Neural cell (in vitro differentiated cells): ENCODE measurements at regions not wholly inside any gene's neighbourhood (a gene's known extent, or its start where the extent isn't known, plus 50 kb on each side); places are given as distances from the start of the nearest gene placed in this dataset.
"Not testable (repeated sequence)": the region's sequence is repeated elsewhere in the genome, so short reads cannot be mapped to it uniquely, and the experiment has no call there.

Experiments
- H2AFZ ChIP-seq: fragments of 200-600, 300-800 bp; sonication (generic), shearing (Covaris generic); 2 replicates; pipeline ENCODE4 v1.6.0; 2014; ENCODE audit warnings: low read depth, mild to moderate bottlenecking, antibody characterized with exemption, low read length, moderate library complexity
- H3F3A ChIP-seq: fragments of 200-600 bp; shearing (Covaris generic); 2 replicates; pipeline ENCODE4 v1.6.1; 2016; ENCODE audit warnings: mild to moderate bottlenecking, moderate library complexity, mixed read lengths, antibody characterized with exemption, low read length; ENCODE audit not compliant: insufficient read depth, poor library complexity, severe bottlenecking
- H3K27ac ChIP-seq: fragments of 200-600, 300-800 bp; sonication (generic), shearing (Covaris generic); 2 replicates; pipeline ENCODE4 v1.5.1; 2014; ENCODE audit warnings: mild to moderate bottlenecking, low read length, moderate library complexity
- H3K27me3 ChIP-seq: fragments of 300-800, 200-600 bp; sonication (generic), shearing (Covaris generic); 2 replicates; pipeline ENCODE4 v1.6.0; 2014; ENCODE audit warnings: mild to moderate bottlenecking, low read depth, low read length, moderate library complexity; ENCODE audit not compliant: insufficient read depth
- H3K36me3 ChIP-seq: fragments of 300-800, 200-600 bp; sonication (generic), shearing (Covaris generic); 2 replicates; pipeline ENCODE4 v1.5.1; 2014; ENCODE audit warnings: mild to moderate bottlenecking, antibody characterized with exemption, low read length, moderate library complexity; ENCODE audit not compliant: insufficient read depth
- H3K4me2 ChIP-seq: fragments of 300-800, 200-600 bp; sonication (generic), shearing (Covaris generic); 2 replicates; pipeline ENCODE4 v1.6.0; 2014; ENCODE audit warnings: mild to moderate bottlenecking, low read length
- H3K4me3 ChIP-seq: fragments of 300-800, 200-600 bp; sonication (generic), shearing (Covaris generic); 2 replicates; pipeline ENCODE4 v1.5.1; 2014; ENCODE audit warnings: mild to moderate bottlenecking, low read length, moderate library complexity
- H3K79me2 ChIP-seq: fragments of 200-600 bp; shearing (Covaris generic); replicated peaks from 2 replicates; pipeline ENCODE4 v1.6.0; 2014; ENCODE audit warnings: mild to moderate bottlenecking, low read length, moderate library complexity; ENCODE audit not compliant: insufficient read depth
- H3K9ac ChIP-seq: fragments of 300-800, 200-600 bp; sonication (generic), shearing (Covaris generic); 2 replicates; pipeline ENCODE4 v1.6.1; 2016; ENCODE audit warnings: mild to moderate bottlenecking, low read length, mixed read lengths
- H3K9me2 ChIP-seq: fragments of 200-600 bp; shearing (Covaris generic); 2 replicates; pipeline ENCODE4 v1.6.1; 2016; ENCODE audit warnings: mild to moderate bottlenecking, low read length, mixed read lengths; ENCODE audit not compliant: insufficient read depth
- H3K9me3 ChIP-seq: fragments of 200-600, 300-800 bp; sonication (generic), shearing (Covaris generic); 2 replicates; pipeline ENCODE4 v1.6.1; 2016; ENCODE audit warnings: mild to moderate bottlenecking, mixed run types, low read length, moderate library complexity, mixed read lengths
- H4K20me1 ChIP-seq: fragments of 200-600 bp; shearing (Covaris generic); 2 replicates; pipeline ENCODE4 v1.6.1; 2016; ENCODE audit warnings: mild to moderate bottlenecking, mixed run types; ENCODE audit not compliant: insufficient read depth
- CTCF ChIP-seq: fragments of 450-650 bp; IDR thresholded peaks from 2 replicates; pipeline ENCODE4 v1.5.1; 2014; ENCODE audit warnings: antibody characterized with exemption, mild to moderate bottlenecking, moderate library complexity; ENCODE audit not compliant: poor library complexity, severe bottlenecking
- EP300 ChIP-seq: fragments of 450-650 bp; conservative IDR thresholded peaks from 2 replicates; pipeline ENCODE4 v1.6.1; 2014; ENCODE audit warnings: antibody characterized with exemption, mild to moderate bottlenecking, moderate library complexity; ENCODE audit not compliant: poor library complexity, severe bottlenecking
- EZH2 ChIP-seq: fragments of 200-600, 300-800 bp; shearing (Covaris generic), sonication (generic); IDR thresholded peaks from 2 replicates; pipeline ENCODE4 v1.6.1; 2014; ENCODE audit warnings: antibody characterized with exemption, low read length, borderline replicate concordance, mild to moderate bottlenecking; ENCODE audit not compliant: insufficient read depth, poor library complexity, severe bottlenecking
- MXI1 ChIP-seq: fragments of 450-650 bp; conservative IDR thresholded peaks from 2 replicates; pipeline ENCODE4 v1.6.1; 2014; ENCODE audit warnings: antibody characterized with exemption, mild to moderate bottlenecking; ENCODE audit not compliant: poor library complexity, severe bottlenecking
- POLR2AphosphoS5 ChIP-seq: IDR thresholded peaks from 2 replicates; pipeline ENCODE4 v1.6.1; 2012
- RAD21 ChIP-seq: fragments of 450-650 bp; conservative IDR thresholded peaks from 2 replicates; pipeline ENCODE4 v1.6.1; 2014; ENCODE audit warnings: antibody characterized with exemption, mild to moderate bottlenecking, moderate library complexity
- REST ChIP-seq: IDR thresholded peaks from 2 replicates; pipeline ENCODE4 v1.6.1; 2012; ENCODE audit warnings: borderline replicate concordance
- SMC3 ChIP-seq: fragments of 450-650 bp; conservative IDR thresholded peaks from 2 replicates; pipeline ENCODE4 v1.6.1; 2014; ENCODE audit warnings: antibody characterized with exemption, mild to moderate bottlenecking, moderate library complexity; ENCODE audit not compliant: poor library complexity
- TAF1 ChIP-seq: IDR thresholded peaks from 2 replicates; pipeline ENCODE4 v1.6.1; 2012; ENCODE audit warnings: low read depth

- no peaks in the 10 kb centered on the region for H3F3A ChIP-seq
- H3K9ac ChIP-seq = no peak overlapping the region
- H3K4me2 ChIP-seq = no peak overlapping the region
- H3K4me3 ChIP-seq = no peak overlapping the region
- no peaks in the 10 kb centered on the region for H3K9me2 ChIP-seq
- no peak overlapping the region for H3K27ac ChIP-seq
- no peaks in the 10 kb centered on the region for H3K36me3 ChIP-seq
- no peaks in the 10 kb centered on the region for H3K79me2 ChIP-seq
- H2AFZ ChIP-seq = no peak overlapping the region
- H3K27me3 ChIP-seq = no peaks in the 10 kb centered on the region
- H4K20me1 ChIP-seq = no peaks in the 10 kb centered on the region
- TF ChIP-seq REST (no peak), POLR2AphosphoS5 (no peak), MXI1 (no peak), SMC3 (no peak), TAF1 (no peak), CTCF (no peak), EZH2 (no peak), RAD21 (no peak), EP300 (no peak)
- H3K9me3 ChIP-seq = peaks cover 14% of the 10 kb centered on the region
Observed at GRCh38 chrX:896256-896655, 265.7 kb downstream of the SHOX start.

GRCh38 chrX:889966-890651, 259.5 kb downstream of the SHOX start:
- no peak overlapping the region for H2AFZ ChIP-seq

GRCh38 chrX:887724-888123, 257.1 kb downstream of the SHOX start:
- H3K27me3 ChIP-seq, H3K9me2 ChIP-seq, H3F3A ChIP-seq, H3K79me2 ChIP-seq, H3K27ac ChIP-seq, H3K4me2 ChIP-seq, H3K9ac ChIP-seq, H3K36me3 ChIP-seq, H3K4me3 ChIP-seq, H3K9me3 ChIP-seq, H2AFZ ChIP-seq, H4K20me1 ChIP-seq: not testable (repeated sequence)

More at GRCh38 chrX:889966-890651, 259.5 kb downstream of the SHOX start:
- H3K9me3 ChIP-seq = peaks cover 3% of the 10 kb centered on the region
- no peaks in the 10 kb centered on the region for H3K9me2 ChIP-seq
- no peak overlapping the region for H3K9ac ChIP-seq
- H3K4me3 ChIP-seq = no peak overlapping the region
- no peaks in the 10 kb centered on the region for H3K27me3 ChIP-seq
- no peak overlapping the region for H3K4me2 ChIP-seq
- H3F3A ChIP-seq = no peaks in the 10 kb centered on the region
- H3K36me3 ChIP-seq = no peaks in the 10 kb centered on the region
- no peaks in the 10 kb centered on the region for H4K20me1 ChIP-seq
- TF ChIP-seq EP300 (no peak), EZH2 (no peak), MXI1 (no peak), REST (no peak), RAD21 (no peak), SMC3 (no peak), POLR2AphosphoS5 (no peak)
- H3K27ac ChIP-seq = no peak overlapping the region
- H3K79me2 ChIP-seq = no peaks in the 10 kb centered on the region
